Hematopoietic multipotent progenitor cell treated with erythropoietin and hydrocortisone succinate and interleukin-3 and kit ligand, for 4 days (in vitro differentiated cells): ENCODE measurements at regions not wholly inside any gene's neighbourhood (a gene's known extent, or its start where the extent isn't known, plus 50 kb on each side); places are given as distances from the start of the nearest gene placed in this dataset.
A peak's percentile ranks its signal among the peaks of the same experiment; 100 is the strongest.
"Not testable (repeated sequence)": the region's sequence is repeated elsewhere in the genome, so short reads cannot be mapped to it uniquely, and the experiment has no call there.

Experiments used
- DNase-seq: peaks from one replicate; pipeline ENCODE4 v3.0.0-alpha.2; 2015

DNA sequence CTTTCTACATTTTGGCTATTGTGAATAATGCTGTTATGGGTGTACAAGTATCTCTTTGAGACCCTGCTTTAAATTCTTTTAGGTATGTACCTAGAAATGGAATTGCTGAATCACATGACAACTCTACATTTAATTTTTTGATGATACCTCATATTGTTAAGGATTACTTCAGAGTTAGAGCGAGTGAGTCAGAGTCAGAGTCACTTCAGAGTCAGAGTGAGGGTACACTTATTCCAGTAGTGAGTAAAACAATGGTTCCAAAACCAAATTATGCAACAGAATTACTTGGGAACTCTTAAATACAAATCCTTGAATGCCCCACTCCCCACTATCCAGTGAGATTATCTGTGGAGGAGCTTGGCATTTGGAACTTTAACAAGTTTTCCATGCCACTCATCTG, 50.3 kb upstream of the SNRK start:
- no peak for DNase-seq

DNA sequence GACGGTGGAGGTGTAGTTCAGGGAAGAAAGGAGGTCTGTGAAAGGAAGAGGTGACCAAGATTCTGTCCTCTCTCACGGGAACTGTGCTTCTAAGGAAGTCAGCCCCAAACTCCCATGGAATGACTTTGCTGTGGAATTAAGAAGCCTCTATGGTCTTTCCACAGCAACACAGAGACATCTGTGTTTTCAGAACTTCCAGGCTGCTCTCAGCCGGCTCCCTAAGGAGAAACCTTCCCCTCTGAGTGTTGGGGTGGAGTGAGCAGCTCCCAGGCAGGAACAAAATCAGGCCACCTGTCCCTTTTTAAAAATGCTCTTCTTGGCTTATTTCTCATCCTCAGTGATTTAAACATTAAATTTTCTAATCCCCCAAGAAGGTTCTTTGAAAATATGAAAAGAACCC, 53.3 kb upstream of the SNRK start:
- DNase-seq = no peak

GRCh38 chr3:43231276-43232000, 54.9 kb upstream of the SNRK start:
- DNase-seq = no peak

DNA sequence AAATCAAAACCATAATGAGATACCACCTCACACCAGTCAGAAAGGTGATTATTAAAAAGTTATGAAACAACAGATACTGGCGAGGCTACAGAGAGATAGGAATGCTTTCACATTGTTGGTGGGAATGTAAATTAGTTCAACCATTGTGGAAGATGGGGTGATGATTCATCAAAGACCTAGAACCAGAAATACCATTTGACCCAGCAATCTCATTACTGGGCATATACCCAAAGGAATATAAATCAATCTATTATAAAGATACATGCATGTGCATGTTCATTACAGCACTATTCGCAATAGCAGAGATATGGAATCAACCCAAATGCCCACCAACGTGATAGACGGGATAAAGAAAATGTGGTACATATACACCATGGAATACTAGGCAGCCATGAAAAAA, 56.5 kb upstream of the SNRK start:
- not testable (repeated sequence) for DNase-seq

DNA sequence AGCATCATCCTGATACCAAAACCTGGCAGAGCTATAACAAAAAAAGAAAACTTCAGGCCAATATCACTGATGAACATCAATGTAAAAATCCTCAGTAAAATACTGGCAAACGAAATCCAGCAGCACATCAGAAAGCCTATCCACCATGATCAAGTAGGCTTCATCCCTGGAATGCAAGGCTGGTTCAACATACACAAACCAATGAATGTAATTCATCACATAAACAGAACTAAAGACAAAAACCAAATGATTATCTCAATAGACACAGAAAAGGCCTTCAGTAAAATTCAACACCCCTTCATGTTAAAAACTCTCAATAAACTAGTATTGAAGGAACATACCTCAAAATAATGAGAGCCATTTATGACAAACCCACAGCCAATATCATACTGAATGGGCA, 58.7 kb upstream of the SNRK start:
- DNase-seq = not testable (repeated sequence)

- DNase-seq = no peak
Observed at GRCh38 chr3:43224405-43225073, 61.8 kb upstream of the SNRK start.

GRCh38 chr3:43223670-43224364, 62.5 kb upstream of the SNRK start:
- DNase-seq = peak; percentile 60

DNA sequence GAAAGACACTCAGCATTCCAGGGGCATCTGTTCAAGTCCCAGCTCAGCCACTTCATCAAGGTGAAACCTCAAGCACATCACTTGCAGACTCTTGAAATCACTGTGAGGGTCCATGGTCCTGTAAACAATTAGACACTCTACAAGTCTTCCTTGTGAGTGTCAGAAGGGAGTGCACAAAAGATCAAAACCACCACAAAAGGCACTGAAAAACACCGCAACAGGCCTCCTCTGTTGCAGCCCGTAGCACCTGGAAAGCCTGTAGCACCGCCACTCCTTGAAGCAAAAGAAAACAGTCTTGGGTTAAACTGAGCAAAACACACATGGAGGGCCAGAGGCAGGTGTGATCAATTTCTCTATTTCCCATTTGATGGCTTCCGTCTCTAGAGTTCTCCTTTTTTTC, 63.8 kb upstream of the SNRK start:
- no peak for DNase-seq

GRCh38 chr3:43221076-43221475, 65.3 kb upstream of the SNRK start:
- no peak for DNase-seq

DNA sequence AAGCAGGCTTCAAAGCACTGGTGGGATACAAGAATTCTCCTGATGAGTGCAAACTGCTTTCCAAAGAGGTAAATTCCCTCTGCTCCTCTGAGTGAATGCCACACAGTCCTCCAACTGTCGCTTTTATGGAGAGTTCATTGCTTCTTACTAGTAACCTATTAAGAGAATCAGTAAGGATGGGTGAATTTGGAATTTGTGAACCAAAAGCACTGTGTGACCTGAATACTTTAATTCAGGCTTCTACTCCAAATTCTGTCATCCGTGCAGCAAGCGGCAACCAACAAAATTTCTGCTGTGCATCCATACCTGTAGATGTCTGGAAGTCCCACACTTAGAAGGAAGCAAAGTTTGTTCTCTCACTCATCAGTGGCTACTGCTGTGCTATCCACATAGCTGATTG, 66.7 kb upstream of the SNRK start:
- DNase-seq = no peak

DNA sequence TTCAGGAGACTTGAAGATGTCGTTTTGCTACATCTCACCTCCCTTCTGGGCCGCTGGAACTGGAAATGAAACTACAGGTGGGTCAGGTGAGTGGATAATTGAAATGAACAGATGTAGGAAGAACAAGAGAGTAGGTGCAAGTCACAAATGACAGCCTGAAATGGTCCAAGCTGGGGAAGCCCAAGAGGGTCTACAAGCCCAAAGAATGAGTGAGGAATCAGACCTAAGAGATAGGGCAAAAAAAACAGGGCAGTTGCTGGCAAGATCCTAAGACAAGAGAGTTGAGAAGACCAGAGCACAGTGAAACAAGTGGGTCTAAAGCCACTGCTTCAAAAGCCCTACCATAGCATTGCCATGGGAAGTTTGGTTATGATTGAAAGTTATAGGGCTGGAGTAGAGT, 67.4 kb upstream of the SNRK start:
- DNase-seq = no peak

GRCh38 chr3:43218156-43218555, 68.2 kb upstream of the SNRK start:
- DNase-seq = no peak

DNA sequence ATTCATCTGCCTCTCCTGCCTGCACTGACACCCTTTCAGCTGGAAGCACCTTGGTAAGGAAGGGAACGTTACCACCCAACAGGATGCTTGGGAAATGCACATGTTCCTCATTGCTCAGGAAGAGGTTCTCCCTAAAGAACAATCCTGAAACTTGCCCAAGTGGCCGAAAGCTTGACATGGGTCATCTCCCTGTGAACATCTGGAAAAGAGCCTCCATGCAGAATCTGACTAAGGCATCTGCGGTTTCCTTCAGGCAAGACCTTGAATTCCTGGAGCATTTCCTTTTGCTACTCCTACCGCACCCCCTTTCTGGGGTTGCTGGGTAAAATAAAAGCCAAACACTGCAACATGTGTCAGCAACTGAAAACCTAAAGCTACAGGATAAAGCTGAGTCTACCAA, 68.7 kb upstream of the SNRK start:
- no peak for DNase-seq

DNA sequence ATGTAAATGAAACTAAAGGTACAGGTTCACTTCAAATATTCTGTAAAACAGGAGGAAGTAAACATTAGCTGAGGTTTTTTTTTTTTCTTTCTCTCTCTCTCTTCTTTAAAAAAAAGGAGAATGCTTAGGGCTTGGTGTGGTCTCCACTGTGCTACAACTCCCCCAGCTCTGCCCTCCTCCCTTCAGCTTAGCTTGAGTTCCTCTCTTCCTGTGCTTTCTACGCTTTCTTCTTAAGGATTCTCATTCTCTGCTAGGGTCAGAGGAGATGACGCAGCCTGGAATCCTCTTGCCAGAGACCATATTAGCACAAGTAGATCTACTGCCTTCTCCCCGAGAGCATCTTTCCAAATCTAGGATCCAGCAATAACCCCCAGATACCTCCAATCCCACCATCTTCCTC, 69.1 kb upstream of the SNRK start:
- DNase-seq = no peak

- DNase-seq = peak; percentile 19
Observed at GRCh38 chr3:43215663-43216275, 70.6 kb upstream of the SNRK start.

DNA sequence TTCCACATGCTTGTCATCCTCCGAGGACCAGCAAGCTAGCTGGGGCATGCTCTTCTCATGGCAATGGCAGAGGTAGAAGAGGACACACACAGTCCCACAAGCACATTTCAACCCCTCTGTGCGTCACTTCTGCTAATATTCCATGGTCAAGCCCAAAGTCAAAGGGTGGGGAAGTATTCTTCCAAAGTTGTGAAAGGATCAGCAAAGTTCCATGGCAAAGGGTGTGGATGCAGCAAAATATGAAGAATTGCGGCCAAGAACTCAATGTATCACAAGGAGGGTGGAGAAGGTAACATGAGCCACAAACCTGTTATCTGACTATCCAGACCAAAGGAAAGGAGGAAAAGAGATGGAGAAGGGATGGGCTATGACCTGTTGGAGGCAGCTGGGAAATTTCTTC, 71.2 kb upstream of the SNRK start:
- no peak for DNase-seq

GRCh38 chr3:43214616-43215015, 71.7 kb upstream of the SNRK start:
- no peak for DNase-seq

DNA sequence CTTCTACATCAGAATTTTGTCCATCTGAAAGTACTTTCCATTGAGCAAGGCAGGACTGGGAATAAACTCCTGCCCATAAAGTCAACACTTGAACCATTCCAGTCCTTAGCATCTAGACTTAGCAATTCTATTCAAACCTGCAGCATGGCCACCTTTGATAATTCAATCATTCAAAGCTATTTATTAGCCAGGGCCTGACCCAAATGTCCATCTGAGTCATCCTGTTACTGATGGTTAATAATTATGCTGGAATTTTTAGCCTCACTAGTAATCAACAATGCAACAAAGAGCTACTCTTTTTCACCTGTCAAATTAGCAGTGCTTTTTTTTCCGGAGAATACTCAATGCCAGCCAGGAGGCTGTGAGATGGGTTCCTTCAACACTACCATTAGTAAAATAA, 72.7 kb upstream of the SNRK start:
- no peak for DNase-seq

- DNase-seq = no peak
Observed at GRCh38 chr3:43212914-43213611, 73.3 kb upstream of the SNRK start.

DNA sequence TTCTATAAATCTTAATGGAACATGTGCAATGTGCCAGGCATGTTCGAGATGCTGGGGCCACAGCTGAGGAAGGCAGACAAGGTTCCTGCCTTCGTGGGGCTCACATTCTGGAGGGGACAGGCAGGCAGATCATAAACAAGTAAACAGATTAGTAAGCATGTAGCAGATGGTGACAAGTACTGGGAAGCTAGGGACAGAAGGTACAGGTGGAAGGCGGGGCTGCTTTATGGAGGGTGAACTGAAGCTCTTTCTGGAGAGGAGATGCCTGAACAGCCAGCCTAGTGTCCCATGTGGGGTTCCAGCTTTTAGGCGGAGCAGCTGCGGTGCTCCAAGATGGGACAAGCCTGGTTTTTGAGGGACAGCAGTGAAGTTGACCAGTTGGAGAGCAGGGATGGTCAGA, 74.7 kb upstream of the SNRK start:
- DNase-seq = no peak

- DNase-seq = no peak
Observed at GRCh38 chr3:43210049-43211027, 76.0 kb upstream of the SNRK start.

GRCh38 chr3:43207628-43208085, 78.7 kb upstream of the SNRK start:
- no peak for DNase-seq
